GM18505 (cell line): ENCODE measurements at regions not wholly inside any gene's neighbourhood (a gene's known extent, or its start where the extent isn't known, plus 50 kb on each side); places are given as distances from the start of the nearest gene placed in this dataset.

Experiments used
- ATAC-seq: cut with Tn5 transposase; IDR thresholded peaks from one replicate; pipeline ENCODE4 v1.9.1; 2021; ENCODE audit not compliant: unreplicated experiment
- POLR2A ChIP-seq: IDR thresholded peaks from 4 replicates; pipeline ENCODE4 v1.6.1; 2011; ENCODE audit warnings: borderline replicate concordance; ENCODE audit not compliant: insufficient read depth, insufficient read length; ENCODE audit errors: extremely low read depth

- no peak for TF ChIP-seq POLR2A
- ATAC-seq, result no peak
These were observed 151.7 kb upstream of the CPEB2 start for GRCh38 chr4:14850455-14851097.

DNA sequence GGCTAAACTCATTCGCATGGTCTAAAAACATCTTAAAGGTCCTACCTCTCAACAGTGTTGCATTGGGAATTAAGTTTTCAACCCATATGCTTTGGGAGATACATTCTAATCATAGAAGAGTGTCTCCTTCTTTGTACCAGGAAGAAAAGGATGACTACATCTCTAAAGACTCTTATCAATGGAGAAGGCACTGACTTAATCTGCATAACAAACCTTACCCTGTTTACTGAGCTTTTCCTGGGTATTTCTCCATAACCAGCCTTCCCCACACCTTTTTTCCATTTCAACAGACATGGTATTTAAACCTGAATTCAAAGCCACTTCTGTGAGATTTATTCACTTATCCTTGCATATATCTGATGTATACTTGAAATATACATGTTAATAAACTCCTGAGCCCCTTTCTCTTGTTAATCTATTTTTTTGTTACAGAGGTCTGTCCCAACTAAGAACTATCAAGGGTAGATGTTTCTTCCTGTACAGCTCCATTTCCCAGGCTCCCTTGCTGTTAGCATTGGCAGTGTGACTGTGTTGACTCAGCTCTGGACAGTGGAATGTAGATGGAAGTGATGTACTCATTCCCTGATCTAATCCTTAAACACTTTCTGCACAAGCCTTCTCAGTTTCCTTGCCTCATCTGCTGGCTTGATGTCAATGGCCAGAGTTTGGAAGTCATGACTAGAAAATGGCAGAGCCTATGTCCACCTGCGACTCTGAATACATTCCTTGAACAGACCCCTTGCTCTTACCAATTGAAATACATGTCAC, 148.9 kb upstream of the CPEB2 start:
- no peak for ATAC-seq

DNA sequence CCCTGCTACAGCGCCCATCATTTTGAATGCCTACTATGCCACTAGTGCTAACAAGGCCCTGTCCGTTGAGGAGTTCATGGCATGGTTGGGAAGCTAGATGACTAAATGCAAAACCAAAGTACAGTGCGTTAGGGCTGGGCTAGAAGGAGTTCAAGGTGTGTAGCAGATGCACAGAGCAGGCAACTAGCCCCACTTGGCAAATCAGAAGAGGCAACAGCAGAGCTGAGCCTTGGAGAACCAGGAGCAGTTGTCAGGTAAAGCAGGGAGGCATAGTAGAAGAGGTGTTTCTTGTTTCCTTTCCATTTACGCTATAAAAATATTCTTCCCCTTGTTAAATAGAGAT, 146.6 kb upstream of the CPEB2 start:
- ATAC-seq, result peak; percentile 13
- TF ChIP-seq POLR2A, result no peak

More for the DNA sequence above, 148.9 kb upstream of the CPEB2 start:
- no peak for TF ChIP-seq POLR2A

DNA sequence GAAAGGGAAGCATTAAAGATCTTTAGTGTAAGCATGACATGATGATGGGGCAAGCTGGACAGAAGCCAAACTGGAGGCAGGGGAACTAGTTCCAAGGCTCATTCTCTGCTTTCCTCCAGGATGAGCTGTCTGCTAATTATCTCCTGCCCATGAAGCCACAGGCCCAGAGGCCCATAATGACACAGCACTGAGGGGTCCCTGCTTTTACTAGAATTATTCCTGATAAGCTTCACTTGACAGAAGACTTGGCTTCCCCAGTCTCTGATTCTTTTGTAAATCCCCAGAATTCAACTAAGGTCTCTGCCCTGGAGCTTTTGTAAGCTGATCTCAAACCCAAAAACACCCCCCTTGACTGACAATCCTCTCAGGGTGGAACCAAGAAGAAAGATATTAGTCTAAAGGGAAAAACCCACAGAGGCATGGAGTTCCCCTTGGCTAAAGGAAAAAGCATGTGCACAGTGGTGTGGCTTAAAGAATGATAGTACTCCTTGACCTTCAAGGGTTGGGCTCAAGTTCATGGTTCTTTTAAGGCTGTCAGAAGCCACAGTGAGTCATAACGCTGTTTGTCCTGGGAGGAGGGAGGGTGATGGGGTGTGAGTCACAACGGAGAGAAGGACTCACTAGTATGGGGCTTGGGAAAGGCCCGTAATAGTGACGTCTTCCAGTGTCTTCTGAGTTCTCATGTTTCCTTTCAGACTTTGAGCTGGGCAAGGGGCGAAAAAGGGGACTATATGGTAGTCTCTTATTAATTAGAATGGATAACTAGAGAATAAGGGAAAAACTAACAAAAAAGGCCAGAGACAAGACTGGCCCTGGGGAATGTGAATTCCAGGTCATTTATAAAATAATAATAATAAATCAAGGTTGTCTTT, 146.0 kb upstream of the CPEB2 start:
- TF ChIP-seq POLR2A, result no peak
- ATAC-seq, result peak; percentile 95

DNA sequence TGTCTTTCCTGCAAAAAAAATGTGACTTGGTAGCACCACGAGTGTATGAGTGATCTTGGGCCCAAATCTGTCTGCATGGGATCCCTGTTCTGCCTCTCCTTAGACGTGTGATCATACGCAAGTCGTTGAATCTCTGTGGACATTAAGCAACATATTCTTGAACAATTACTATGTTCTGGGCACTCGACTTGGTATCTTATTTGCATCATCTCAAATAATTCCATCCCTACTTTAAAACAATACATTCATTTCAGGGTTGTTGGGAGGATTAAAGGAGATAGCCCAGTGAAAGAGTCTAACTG, 145.4 kb upstream of the CPEB2 start:
- no peak for ATAC-seq
- no peak for TF ChIP-seq POLR2A

DNA sequence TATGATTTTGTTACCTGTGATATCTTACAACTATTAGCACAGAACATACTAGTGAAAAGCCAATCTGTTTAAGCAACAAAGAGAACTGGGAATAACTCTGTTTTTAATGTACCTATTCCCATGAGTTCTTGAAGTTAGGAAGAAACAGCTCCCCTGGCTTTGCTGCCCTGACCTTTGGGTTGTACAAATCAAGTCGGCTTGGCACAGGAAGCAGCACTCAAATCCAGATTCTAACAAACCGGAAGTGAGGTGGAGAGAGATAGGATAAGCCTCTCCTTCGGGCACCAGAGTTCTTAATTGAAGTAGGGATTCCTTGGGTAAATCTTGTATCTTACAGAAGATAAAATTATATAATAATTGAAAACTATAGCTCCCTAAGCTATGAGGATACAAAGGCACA, 144.8 kb upstream of the CPEB2 start:
- no peak for ATAC-seq
- no peak for TF ChIP-seq POLR2A

- ATAC-seq, result no peak
- no peak for TF ChIP-seq POLR2A
These were observed 144.3 kb upstream of the CPEB2 start for GRCh38 chr4:14857981-14858380.

DNA sequence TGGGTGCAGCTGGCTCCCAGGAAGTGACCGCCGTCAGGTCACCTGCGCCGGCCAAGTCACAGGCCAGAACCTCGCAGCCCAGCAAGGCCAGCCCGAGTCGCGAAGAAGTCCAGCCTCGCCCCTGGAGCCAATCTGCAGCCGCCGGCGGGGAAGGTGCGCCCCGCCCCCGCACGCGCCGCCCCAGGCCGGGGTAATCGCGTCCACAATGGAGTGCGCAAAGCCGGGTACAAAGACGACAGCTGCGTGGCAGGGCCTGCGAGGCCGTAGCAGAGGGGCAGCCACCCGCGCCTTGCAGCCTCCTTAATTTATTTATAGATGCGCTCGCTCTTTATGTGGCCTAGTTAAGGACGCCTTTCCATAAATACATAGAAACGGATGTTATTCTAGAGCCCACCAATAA, 139.4 kb upstream of the CPEB2 start:
- TF ChIP-seq POLR2A, result no peak
- no peak for ATAC-seq

DNA sequence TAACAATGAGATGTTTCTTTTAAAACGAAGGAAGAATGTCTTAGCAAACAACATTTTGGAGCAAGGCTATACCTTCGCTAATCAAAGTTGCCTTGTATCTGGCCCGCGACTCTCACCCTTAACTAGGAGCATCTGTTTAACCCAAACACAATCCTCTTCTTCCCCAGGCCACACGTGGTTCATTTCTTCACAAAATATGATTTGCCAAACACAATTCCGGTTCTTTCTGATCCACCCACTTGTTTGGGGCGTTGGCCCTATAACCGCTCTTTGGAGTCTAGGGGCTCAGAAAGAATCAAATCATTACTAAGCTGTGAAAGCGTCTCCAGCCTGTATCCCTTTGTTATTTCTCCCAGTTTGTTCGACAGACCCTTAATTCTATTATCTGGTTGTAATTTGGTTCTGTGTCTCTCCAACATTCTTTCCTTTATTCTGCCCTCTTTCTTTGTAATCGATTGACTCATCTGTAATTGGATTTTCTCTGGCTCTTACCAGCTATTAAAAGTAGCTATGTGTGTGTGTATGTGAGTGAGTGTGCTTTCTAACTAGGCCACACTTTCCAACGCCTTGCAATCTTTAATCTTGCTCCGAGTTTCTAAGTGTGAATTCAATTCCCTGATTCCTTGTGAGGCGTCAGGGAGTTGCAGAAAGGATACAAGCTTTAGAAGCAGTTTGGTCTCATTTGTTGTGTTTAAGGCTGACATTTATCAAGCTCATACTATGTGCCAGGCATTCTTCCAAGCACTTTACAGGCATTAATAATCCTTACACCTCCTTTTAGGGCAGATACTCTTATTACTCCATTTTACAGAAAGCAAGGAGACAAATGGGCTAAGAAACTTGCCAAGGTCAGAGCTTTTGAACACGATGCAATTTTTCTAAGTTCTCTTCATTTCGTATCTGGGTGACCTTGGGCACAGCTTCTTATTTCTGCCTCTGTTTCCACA, 138.6 kb upstream of the CPEB2 start:
- ATAC-seq, result no peak
- no peak for TF ChIP-seq POLR2A

GRCh38 chr4:14864365-14865030, 137.8 kb upstream of the CPEB2 start:
- no peak for ATAC-seq
- no peak for TF ChIP-seq POLR2A

GRCh38 chr4:14865031-14865366, 137.3 kb upstream of the CPEB2 start:
- TF ChIP-seq POLR2A, result no peak

DNA sequence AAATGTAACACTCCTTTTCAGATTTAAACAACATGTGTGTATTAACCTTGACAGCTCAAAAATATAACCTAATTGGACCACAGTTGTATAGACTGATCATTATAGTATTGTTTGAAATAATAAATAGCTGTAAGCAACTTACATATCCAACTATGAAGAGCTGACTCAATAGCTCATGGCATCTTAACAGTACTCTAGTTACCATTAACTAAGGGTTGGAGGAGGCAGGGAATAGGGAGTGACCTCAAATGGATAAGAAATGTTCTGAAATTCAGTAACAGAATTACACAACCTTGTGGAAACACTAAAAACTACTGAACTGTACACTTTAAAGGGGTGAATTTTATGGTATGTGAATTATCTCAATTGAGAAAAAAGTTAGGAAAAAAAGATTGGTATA, 136.5 kb upstream of the CPEB2 start:
- TF ChIP-seq POLR2A, result no peak
- no peak for ATAC-seq

More at GRCh38 chr4:14865031-14865366, 137.3 kb upstream of the CPEB2 start:
- ATAC-seq, result no peak

GRCh38 chr4:14867847-14868246, 134.4 kb upstream of the CPEB2 start:
- no peak for ATAC-seq
- no peak for TF ChIP-seq POLR2A
